IMR-90 (cell line): ENCODE measurements at regions not wholly inside any gene's neighbourhood (a gene's known extent, or its start where the extent isn't known, plus 50 kb on each side); places are given as distances from the start of the nearest gene placed in this dataset.

ENCODE experiments used
- ATAC-seq: fragments of 200-7000 bp; cut with Tn5 transposase; 2 replicates; pipeline ENCODE4 v1.9.1; 2020; ENCODE audit warnings: low read depth, mild to moderate bottlenecking, moderate library complexity
- BruUV-seq: library from RNA; stranded (reverse); fragments of 400-500 nt; replicated peaks from 2 replicates; lab custom pipeline; 2021; lab: Mats Ljungman, UMichigan
- CTCF ChIA-PET: fragments of 300-600 bp; formaldehyde crosslinking; extraction: SDS; loops from one replicate; lab custom pipeline; 2021; ENCODE audit warnings: antibody characterized with exemption; lab: Yijun Ruan, JAX
- POLR2A ChIA-PET: fragments of 300-600 bp; sonication (Branson Sonifier 250); formaldehyde crosslinking; loops from one replicate; lab custom pipeline; 2022; ENCODE audit warnings: antibody characterized with exemption; ENCODE audit not compliant: unreplicated experiment; lab: Charles Lee
- DNase-seq: peaks from one replicate; pipeline ENCODE4 v3.0.0; 2013
- H2AFZ ChIP-seq: replicated peaks from 2 replicates; pipeline ENCODE3; 2013; ENCODE audit warnings: low read length, mild to moderate bottlenecking; ENCODE audit not compliant: poor library complexity
- H2AK5ac ChIP-seq: 2 replicates; pipeline ENCODE4 v1.6.1; 2013; ENCODE audit warnings: low read depth, low read length, inconsistent platforms
- H2AK9ac ChIP-seq: replicated peaks from 2 replicates; pipeline ENCODE3; 2013; ENCODE audit warnings: mild to moderate bottlenecking, low read depth, low read length, moderate library complexity; ENCODE audit not compliant: poor library complexity
- H2BK120ac ChIP-seq: 2 replicates; pipeline ENCODE4 v1.6.1; 2013; ENCODE audit warnings: low read depth, low read length, inconsistent platforms
- H2BK15ac ChIP-seq: 3 replicates; pipeline ENCODE4 v1.6.1; 2013; ENCODE audit warnings: low read depth, low read length, inconsistent platforms
- H2BK20ac ChIP-seq: 2 replicates; pipeline ENCODE4 v1.6.1; 2013; ENCODE audit warnings: low read depth, mild to moderate bottlenecking, inconsistent platforms, low read length, moderate library complexity
- H2BK5ac ChIP-seq: 2 replicates; pipeline ENCODE4 v1.6.1; 2013; ENCODE audit warnings: mild to moderate bottlenecking, low read depth, low read length, inconsistent platforms; ENCODE audit not compliant: poor library complexity, severe bottlenecking
- H3K14ac ChIP-seq: replicated peaks from 2 replicates; pipeline ENCODE4 v1.6.1; 2013; ENCODE audit warnings: low read depth, low read length, inconsistent platforms
- H3K18ac ChIP-seq: 2 replicates; pipeline ENCODE4 v1.6.1; 2013; ENCODE audit warnings: low read depth, low read length, control low read depth
- H3K23ac ChIP-seq: 2 replicates; pipeline ENCODE4 v1.6.1; 2013; ENCODE audit warnings: low read depth, low read length, inconsistent platforms
- H3K27ac ChIP-seq: 2 replicates; pipeline ENCODE4 v1.5.1; 2013; ENCODE audit warnings: mild to moderate bottlenecking, control low read depth, low read length; ENCODE audit not compliant: insufficient read depth
- H3K27me3 ChIP-seq: 2 replicates; pipeline ENCODE4 v1.6.1; 2013; ENCODE audit warnings: low read length; ENCODE audit not compliant: control insufficient read depth, insufficient read depth
- H3K36me3 ChIP-seq: 2 replicates; pipeline ENCODE4 v1.6.1; 2013; ENCODE audit warnings: low read length, mixed read lengths; ENCODE audit not compliant: control insufficient read depth, insufficient read depth
- H3K4ac ChIP-seq: 2 replicates; pipeline ENCODE4 v1.6.1; 2013; ENCODE audit warnings: low read depth, low read length, inconsistent platforms
- H3K4me1 ChIP-seq: 2 replicates; pipeline ENCODE4 v1.6.1; 2013; ENCODE audit warnings: low read length, mixed read lengths; ENCODE audit not compliant: control insufficient read depth, insufficient read depth
- H3K4me2 ChIP-seq: 2 replicates; pipeline ENCODE4 v1.6.1; 2013; ENCODE audit warnings: low read depth, mild to moderate bottlenecking, control low read depth, low read length, moderate library complexity
- H3K4me3 ChIP-seq: 2 replicates; pipeline ENCODE4 v1.5.1; 2013; ENCODE audit warnings: low read depth, mild to moderate bottlenecking, control low read depth, low read length, moderate library complexity; ENCODE audit not compliant: insufficient read depth
- H3K56ac ChIP-seq: 2 replicates; pipeline ENCODE4 v1.6.1; 2013; ENCODE audit warnings: low read length, inconsistent platforms; ENCODE audit not compliant: insufficient read depth; ENCODE audit errors: extremely low read depth
- H3K79me1 ChIP-seq, 2 experiments: 2 replicates each; pipeline ENCODE4 v1.6.1; 2013; ENCODE audit warnings: low read length in 2 of 2, inconsistent platforms in 1 of 2, low read depth in 1 of 2
- H3K9ac ChIP-seq: 2 replicates; pipeline ENCODE4 v1.6.1; 2013; ENCODE audit warnings: low read depth, low read length, control low read depth
- H3K9me1 ChIP-seq: 2 replicates; pipeline ENCODE4 v1.6.1; 2013; ENCODE audit warnings: low read length, inconsistent platforms; ENCODE audit not compliant: insufficient read depth
- H3K9me3 ChIP-seq: 2 replicates; pipeline ENCODE4 v1.6.1; 2013; ENCODE audit warnings: low read length; ENCODE audit not compliant: control insufficient read depth, insufficient read depth
- H4K20me1 ChIP-seq: 2 replicates; pipeline ENCODE4 v1.6.1; 2013; ENCODE audit warnings: low read length, inconsistent platforms; ENCODE audit not compliant: insufficient read depth
- H4K5ac ChIP-seq: 2 replicates; pipeline ENCODE4 v1.6.1; 2013; ENCODE audit warnings: mild to moderate bottlenecking, low read depth, low read length, control low read depth
- H4K8ac ChIP-seq, 2 experiments: 2 replicates each; pipeline ENCODE4 v1.6.1; 2013; ENCODE audit warnings: low read depth in 2 of 2, low read length in 2 of 2, control low read depth in 1 of 2, inconsistent platforms in 1 of 2
- H4K91ac ChIP-seq: 2 replicates; pipeline ENCODE4 v1.6.1; 2013; ENCODE audit warnings: low read depth, low read length, inconsistent platforms; ENCODE audit not compliant: insufficient read depth
- BHLHE40 ChIP-seq: fragments of 150-350 bp; IDR thresholded peaks from 2 replicates; pipeline ENCODE4 v1.6.1; 2016; ENCODE audit warnings: mild to moderate bottlenecking, low read depth, low read length
- CEBPB ChIP-seq: IDR thresholded peaks from 2 replicates; pipeline ENCODE4 v1.6.1; 2012; ENCODE audit warnings: low read depth, low read length, improper control_type of control experiment
- CHD1 ChIP-seq: IDR thresholded peaks from 2 replicates; pipeline ENCODE4 v1.6.1; 2012; ENCODE audit warnings: low read depth, low read length, improper control_type of control experiment
- CTCF ChIP-seq: conservative IDR thresholded peaks from 2 replicates; pipeline ENCODE4 v1.5.1; 2012; ENCODE audit warnings: mild to moderate bottlenecking, low read depth, low read length, improper control_type of control experiment
- ELK1 ChIP-seq: fragments of 150-350 bp; IDR thresholded peaks from 2 replicates; pipeline ENCODE4 v1.6.1; 2016; ENCODE audit warnings: low read depth, mild to moderate bottlenecking, low read length, moderate library complexity, borderline replicate concordance
- FOS ChIP-seq: fragments of 150-350 bp; IDR thresholded peaks from 2 replicates; pipeline ENCODE4 v1.6.1; 2016; ENCODE audit warnings: low read depth, low read length
- MAFK ChIP-seq: IDR thresholded peaks from 2 replicates; pipeline ENCODE4 v1.6.1; 2012; ENCODE audit warnings: low read depth, low read length, improper control_type of control experiment
- MAZ ChIP-seq: IDR thresholded peaks from 2 replicates; pipeline ENCODE4 v1.6.1; 2012; ENCODE audit warnings: low read depth, mild to moderate bottlenecking, low read length, improper control_type of control experiment, moderate library complexity, borderline replicate concordance
- MXI1 ChIP-seq: IDR thresholded peaks from 2 replicates; pipeline ENCODE4 v1.6.1; 2012; ENCODE audit warnings: low read depth, mild to moderate bottlenecking, low read length, moderate library complexity, borderline replicate concordance
- NFE2L2 ChIP-seq: fragments of 150-350 bp; IDR thresholded peaks from 2 replicates; pipeline ENCODE4 v1.6.1; 2016; ENCODE audit warnings: low read depth, mild to moderate bottlenecking, low read length
- RAD21 ChIP-seq: IDR thresholded peaks from 2 replicates; pipeline ENCODE4 v1.6.1; 2012; ENCODE audit warnings: low read length, improper control_type of control experiment
- RCOR1 ChIP-seq: IDR thresholded peaks from 2 replicates; pipeline ENCODE4 v1.6.1; 2012; ENCODE audit warnings: mild to moderate bottlenecking, low read length, improper control_type of control experiment; ENCODE audit not compliant: insufficient replicate concordance
- SMC3 ChIP-seq: fragments of 150-350 bp; IDR thresholded peaks from 2 replicates; pipeline ENCODE4 v1.6.1; 2016; ENCODE audit warnings: low read depth, mild to moderate bottlenecking, antibody characterized with exemption, low read length, moderate library complexity
- USF2 ChIP-seq: fragments of 150-350 bp; IDR thresholded peaks from 2 replicates; pipeline ENCODE4 v1.6.1; 2017; ENCODE audit warnings: mild to moderate bottlenecking, antibody characterized with exemption, low read length, low read depth
- WGBS, 2 experiments: methylation state at CpG; one replicate each; pipeline versions ENCODE4 v1.1.5 to v1.1.7; 2013; ENCODE audit warnings: missing lambda C conversion rate in 2 of 2; ENCODE audit not compliant: insufficient read length in 1 of 2; ENCODE audit errors: extremely low coverage in 2 of 2; 5-methylcytosine and 5-hydroxymethylcytosine counted together
- dilution Hi-C: fragments of 300-500 bp; cut with HindIII; formaldehyde crosslinking; loops from one replicate; pipeline ENCODE4 v1.14.3; 2018; ENCODE audit warnings: low sequenced_read_pairs; ENCODE audit not compliant: unreplicated experiment
- in situ Hi-C: fragments of 300-500 bp; cut with MboI; formaldehyde crosslinking; loops from 3 replicates; pipeline ENCODE4 v1.14.3; 2019; ENCODE audit warnings: low sequenced_read_pairs, inconsistent platforms, mixed read lengths
- intact Hi-C: fragments of 100-400 bp; cut with micrococcal nuclease; formaldehyde crosslinking; loops from 2 replicates; pipeline ENCODE4 v1.10.0; 2022

- Histone ChIP-seq H3K9me1 (no peaks in the 10 kb centered on the region; the same call in 1 of the 2 replicates), H3K14ac (no peak overlapping the region), H3K4me1 (no peaks in the 10 kb centered on the region), H3K4me3 (no peak overlapping the region), H3K4me2 (no peak overlapping the region), H3K9ac (no peak overlapping the region), H3K56ac (no peak overlapping the region), H2BK15ac (no peak overlapping the region), H3K23ac (no peak overlapping the region), H3K27ac (no peak overlapping the region), H3K27me3 (no peaks in the 10 kb centered on the region), H2BK20ac (no peak overlapping the region), H2BK120ac (no peak overlapping the region), H3K36me3 (no peaks in the 10 kb centered on the region), H4K20me1 (no peaks in the 10 kb centered on the region), H4K5ac (no peak overlapping the region), H4K91ac (no peak overlapping the region), H3K18ac (no peak overlapping the region), H3K79me1 (no peaks in the 10 kb centered on the region), H2AK5ac (no peak overlapping the region), H3K9me3 (no peaks in the 10 kb centered on the region), H2AK9ac (no peak overlapping the region), H3K4ac (no peak overlapping the region), H2BK5ac (no peak overlapping the region), H4K8ac (no peak overlapping the region), H2AFZ (no peak overlapping the region)
- dilution Hi-C loops, result no loop called here
- 100% methylated on average over 1 of the region's 4 CpGs; no CpG with 5 or more reads in 1 of the 2 experiments for WGBS, 2 experiments
- in situ Hi-C loops, result no loop called here
- no TSS peak for BruUV-seq
- intact Hi-C loops, result no loop called here
- TF ChIP-seq CEBPB (no peak), NFE2L2 (no peak), MAFK (no peak), CTCF (no peak), RCOR1 (no peak), RAD21 (no peak), SMC3 (no peak), FOS (no peak), USF2 (no peak), MAZ (no peak), CHD1 (no peak), MXI1 (no peak), ELK1 (no peak), BHLHE40 (no peak)
- DNase-seq, result no peak
- POLR2A ChIA-PET, result no interaction called here
- CTCF ChIA-PET, result no interaction called here
- ATAC-seq, result no peak
Observed at GRCh38 chr6:14408446-14408845, 290.9 kb downstream of the CD83 start.
